GM23338 (cell line): ENCODE measurements at regions not wholly inside any gene's neighbourhood (a gene's known extent, or its start where the extent isn't known, plus 50 kb on each side); places are given as distances from the start of the nearest gene placed in this dataset.

Experiments used
- ATAC-seq: fragments of 200-7000 bp; cut with Tn5 transposase; 3 replicates; pipeline ENCODE4 v1.9.1; 2020
- DNase-seq: peaks from one replicate; pipeline ENCODE4 v3.0.0-alpha.2; 2015; ENCODE audit warnings: low spot score
- H2AFZ ChIP-seq: fragments of 200-600 bp; sonication (generic); 2 replicates; pipeline ENCODE4 v1.8.0; 2016; ENCODE audit warnings: antibody characterized with exemption, mild to moderate bottlenecking, moderate library complexity
- H3F3A ChIP-seq: fragments of 200-600 bp; sonication (generic); replicated peaks from 2 replicates; pipeline ENCODE4 v1.8.0; 2017; ENCODE audit warnings: antibody characterized with exemption, mixed run types, low read depth
- H3K27ac ChIP-seq: fragments of 200-600 bp; sonication (generic); 2 replicates; pipeline ENCODE4 v1.6.1; 2016; ENCODE audit warnings: low read depth
- H3K27me3 ChIP-seq: fragments of 200-600 bp; sonication (generic); 2 replicates; pipeline ENCODE4 v1.8.0; 2016; ENCODE audit warnings: mild to moderate bottlenecking, mixed run types, moderate library complexity; ENCODE audit not compliant: insufficient read depth
- H3K36me3 ChIP-seq: fragments of 200-600 bp; sonication (generic); 2 replicates; pipeline ENCODE4 v1.8.0; 2016; ENCODE audit warnings: mild to moderate bottlenecking; ENCODE audit not compliant: insufficient read depth
- H3K4me1 ChIP-seq: fragments of 200-600 bp; sonication (generic); 2 replicates; pipeline ENCODE4 v1.8.0; 2016; ENCODE audit warnings: mild to moderate bottlenecking, moderate library complexity; ENCODE audit not compliant: insufficient read depth
- H3K4me2 ChIP-seq: fragments of 200-600 bp; sonication (generic); 2 replicates; pipeline ENCODE4 v1.7.1; 2017; ENCODE audit warnings: mixed run types
- H3K4me3 ChIP-seq: fragments of 200-600 bp; sonication (generic); 2 replicates; pipeline ENCODE4 v1.6.1; 2016; ENCODE audit warnings: mixed run types
- H3K79me2 ChIP-seq: fragments of 200-600 bp; sonication (generic); replicated peaks from 2 replicates; pipeline ENCODE4 v1.8.0; 2017; ENCODE audit warnings: mild to moderate bottlenecking; ENCODE audit not compliant: insufficient read depth
- H3K9me2 ChIP-seq: fragments of 200-600 bp; sonication (generic); 2 replicates; pipeline ENCODE4 v1.8.0; 2017; ENCODE audit not compliant: insufficient read depth
- H4K20me1 ChIP-seq: fragments of 200-600 bp; sonication (generic); replicated peaks from 2 replicates; pipeline ENCODE4 v1.8.0; 2017; ENCODE audit warnings: mild to moderate bottlenecking; ENCODE audit not compliant: insufficient read depth
- H3K27ac Mint-ChIP-seq: 2 replicates; pipeline ENCODE4 v1.8.0; 2020; ENCODE audit warnings: inconsistent platforms, mild to moderate bottlenecking, moderate library complexity, mixed read lengths
- H3K27me3 Mint-ChIP-seq: 3 replicates; pipeline ENCODE4 v1.8.0; 2022; ENCODE audit warnings: low read depth, mild to moderate bottlenecking, moderate library complexity, mixed read lengths, inconsistent platforms; ENCODE audit not compliant: insufficient read depth, poor library complexity
- H3K36me3 Mint-ChIP-seq: 3 replicates; pipeline ENCODE4 v1.8.0; 2021; ENCODE audit warnings: low read depth, mild to moderate bottlenecking, inconsistent platforms, moderate library complexity, mixed read lengths
- H3K4me1 Mint-ChIP-seq: 3 replicates; pipeline ENCODE4 v1.8.0; 2020; ENCODE audit warnings: mild to moderate bottlenecking, inconsistent platforms, mixed read lengths
- H3K4me3 Mint-ChIP-seq: 3 replicates; pipeline ENCODE4 v1.8.0; 2021; ENCODE audit warnings: moderate library complexity, mild to moderate bottlenecking, inconsistent platforms, mixed read lengths
- H3K9me3 Mint-ChIP-seq: 3 replicates; pipeline ENCODE4 v1.8.0; 2020; ENCODE audit warnings: moderate library complexity, mild to moderate bottlenecking, inconsistent platforms, mixed read lengths
- CREB1 ChIP-seq: fragments of 250-450 bp; sonication (Bioruptor Pico); IDR thresholded peaks from 2 replicates; pipeline ENCODE4 v1.5.0; 2020; ENCODE audit warnings: low read depth, mild to moderate bottlenecking, moderate library complexity
- EZH2 ChIP-seq: fragments of 200-600 bp; sonication (generic); IDR thresholded peaks from one replicate; pipeline ENCODE4 v1.8.0; 2017; ENCODE audit warnings: antibody characterized with exemption, mild to moderate bottlenecking, low read depth; ENCODE audit not compliant: unreplicated experiment
- JUNB ChIP-seq: IDR thresholded peaks from one replicate; pipeline ENCODE4 v1.6.1; 2016; ENCODE audit warnings: antibody characterized with exemption; ENCODE audit not compliant: unreplicated experiment
- NANOG ChIP-seq: IDR thresholded peaks from 2 replicates; pipeline ENCODE4 v1.6.1; 2016; ENCODE audit warnings: antibody characterized with exemption, borderline replicate concordance
- POLR2AphosphoS5 ChIP-seq: IDR thresholded peaks from 2 replicates; pipeline ENCODE4 v1.6.1; 2016; ENCODE audit warnings: antibody characterized with exemption, low read depth
- STAT1 ChIP-seq: IDR thresholded peaks from one replicate; pipeline ENCODE4 v1.6.1; 2016; ENCODE audit warnings: antibody characterized with exemption; ENCODE audit not compliant: unreplicated experiment
- ZNF114 ChIP-seq: fragments of 250-450 bp; sonication (Bioruptor Pico); IDR thresholded peaks from 2 replicates; pipeline ENCODE4 v1.5.0; 2020; ENCODE audit warnings: mild to moderate bottlenecking, moderate library complexity
- ZNF331 ChIP-seq: fragments of 250-450 bp; sonication (Bioruptor Pico); IDR thresholded peaks from 2 replicates; pipeline ENCODE4 v1.5.0; 2020; ENCODE audit warnings: low read depth, mild to moderate bottlenecking, moderate library complexity
- TF ChIP-seq, protein P1 (sequence below): IDR thresholded peaks from 2 replicates; pipeline ENCODE4 v1.6.1; 2016; ENCODE audit warnings: antibody characterized with exemption
- TF ChIP-seq, protein P2 (sequence below), 2 experiments: fragments of 200-600 bp in 1 of 2; sonication (generic) in 1 of 2; conservative IDR thresholded peaks; 2 replicates each; pipeline versions ENCODE4 v1.5.1 to v1.6.1; 2016 to 2017; ENCODE audit warnings: antibody characterized with exemption in 2 of 2, low read depth in 2 of 2, mild to moderate bottlenecking in 2 of 2, moderate library complexity in 1 of 2
- TF ChIP-seq, protein P3 (sequence below): fragments of 250-450 bp; sonication (Bioruptor Pico); IDR thresholded peaks from 2 replicates; pipeline ENCODE4 v1.5.0; 2020; ENCODE audit warnings: mild to moderate bottlenecking, moderate library complexity

DNA sequence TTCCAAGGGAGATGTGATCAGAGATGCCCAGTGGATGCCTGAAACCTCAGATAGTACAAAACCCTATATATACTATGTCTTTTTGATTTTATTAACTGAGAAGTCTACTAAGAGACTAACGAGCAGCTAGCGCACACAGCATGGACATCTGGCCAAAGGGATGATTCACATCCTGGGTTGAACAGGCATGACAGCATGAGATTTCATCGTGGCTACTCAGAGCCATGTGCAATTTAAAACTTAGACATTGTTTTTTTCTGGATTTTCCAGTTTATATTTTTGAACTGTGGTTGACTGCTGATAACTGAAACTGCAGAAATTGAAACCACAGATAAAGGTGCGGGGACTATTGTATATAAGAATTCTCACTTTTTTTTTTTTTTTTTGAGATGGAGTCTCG is 2252.9 kb upstream of the AGA start (continued):
- TF ChIP-seq STAT1 = no peak

DNA sequence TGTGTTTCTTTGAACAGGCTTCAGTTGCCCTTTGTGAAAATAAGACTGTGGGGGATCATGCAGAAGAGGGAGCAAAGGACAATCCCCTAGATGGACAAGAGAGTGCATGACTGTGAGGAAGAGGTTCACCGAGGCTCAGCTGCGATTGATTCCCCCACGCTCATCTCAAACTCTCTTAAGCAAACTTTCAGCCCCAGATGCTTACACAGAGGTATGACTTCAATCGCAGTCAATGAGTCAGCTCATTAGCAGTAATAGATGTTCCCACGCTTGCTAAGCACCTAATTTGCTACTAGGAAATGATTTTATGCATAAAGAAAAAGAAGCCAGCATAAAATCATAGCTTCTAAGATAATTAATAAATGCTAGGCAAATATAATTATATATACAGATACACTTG is 2256.1 kb upstream of the AGA start:
- Histone ChIP-seq H3K4me1 (no peaks in the 10 kb centered on the region), H3K4me3 (no peak overlapping the region), H3K27ac (no peak overlapping the region), H2AFZ (peak overlapping the region; percentile 40; the same call in 1 of the 2 replicates), H3K9me2 (no peaks in the 10 kb centered on the region), H3K36me3 (no peaks in the 10 kb centered on the region), H3F3A (no peaks in the 10 kb centered on the region), H3K79me2 (no peaks in the 10 kb centered on the region), H4K20me1 (no peaks in the 10 kb centered on the region), H3K4me2 (no peak overlapping the region), H3K27me3 (no peaks in the 10 kb centered on the region)
- TF ChIP-seq JUNB = no peak
- TF ChIP-seq, protein P1, sequence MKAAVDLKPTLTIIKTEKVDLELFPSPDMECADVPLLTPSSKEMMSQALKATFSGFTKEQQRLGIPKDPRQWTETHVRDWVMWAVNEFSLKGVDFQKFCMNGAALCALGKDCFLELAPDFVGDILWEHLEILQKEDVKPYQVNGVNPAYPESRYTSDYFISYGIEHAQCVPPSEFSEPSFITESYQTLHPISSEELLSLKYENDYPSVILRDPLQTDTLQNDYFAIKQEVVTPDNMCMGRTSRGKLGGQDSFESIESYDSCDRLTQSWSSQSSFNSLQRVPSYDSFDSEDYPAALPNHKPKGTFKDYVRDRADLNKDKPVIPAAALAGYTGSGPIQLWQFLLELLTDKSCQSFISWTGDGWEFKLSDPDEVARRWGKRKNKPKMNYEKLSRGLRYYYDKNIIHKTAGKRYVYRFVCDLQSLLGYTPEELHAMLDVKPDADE = no peak
- TF ChIP-seq EZH2 = no peak
- no peak for TF ChIP-seq CREB1 (CRISPR knock-in tag)
- no peak for TF ChIP-seq ZNF331 (CRISPR knock-in tag)
- TF ChIP-seq POLR2AphosphoS5 = no peak
- no peak for TF ChIP-seq NANOG
- Mint-ChIP-seq H3K27me3 (no peaks in the 10 kb centered on the region), H3K36me3 (no peaks in the 10 kb centered on the region), H3K9me3 (no peaks in the 10 kb centered on the region), H3K4me1 (peaks cover 3% of the 10 kb centered on the region; the same call in 1 of the 3 replicates), H3K27ac (peak overlapping the region; percentile 74; the same call in 1 of the 2 replicates), H3K4me3 (no peak overlapping the region)
- ATAC-seq = no peak
- DNase-seq = no peak

DNA sequence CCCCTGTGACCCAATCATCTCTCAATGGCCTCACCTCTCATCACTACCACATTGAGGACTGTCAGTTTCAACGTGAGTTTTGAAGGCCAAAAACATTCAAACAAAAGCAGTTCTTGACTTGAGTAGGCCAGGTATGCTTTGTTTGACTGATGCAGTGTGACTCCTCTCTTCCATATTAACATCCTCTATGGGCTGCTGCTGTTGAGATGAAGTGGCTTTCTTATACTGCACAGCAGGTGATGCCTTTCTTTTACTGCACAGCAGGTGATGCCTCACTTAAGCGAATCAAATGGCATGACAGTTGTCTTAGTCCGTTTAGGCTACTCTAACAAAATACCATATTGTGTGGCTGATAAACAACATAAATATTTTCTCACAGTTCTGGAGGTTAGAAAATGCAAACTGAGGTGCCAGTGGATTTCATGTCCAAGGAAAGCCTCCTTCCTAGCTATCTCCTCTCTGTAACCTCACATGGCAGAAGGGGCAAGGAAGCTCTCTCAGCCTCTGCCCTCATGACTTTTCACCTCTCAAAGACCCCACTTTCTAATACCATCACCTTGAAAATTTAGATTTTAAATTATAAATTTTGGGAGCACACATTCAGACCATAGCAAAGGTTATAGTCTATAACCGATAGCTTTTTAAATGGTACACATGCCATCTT is 2267.9 kb upstream of the AGA start:
- DNase-seq = peak; percentile 57
- Histone ChIP-seq H3K9me2 (no peaks in the 10 kb centered on the region), H3F3A (no peaks in the 10 kb centered on the region)

More for the DNA sequence above, 2267.9 kb upstream of the AGA start:
- no peak overlapping the region for H3K4me2 ChIP-seq
- no peaks in the 10 kb centered on the region for H3K36me3 ChIP-seq
- H3K79me2 ChIP-seq = no peaks in the 10 kb centered on the region
- no peak; the same call in 1 of the 2 replicates for TF ChIP-seq NANOG
- TF ChIP-seq, protein P2, sequence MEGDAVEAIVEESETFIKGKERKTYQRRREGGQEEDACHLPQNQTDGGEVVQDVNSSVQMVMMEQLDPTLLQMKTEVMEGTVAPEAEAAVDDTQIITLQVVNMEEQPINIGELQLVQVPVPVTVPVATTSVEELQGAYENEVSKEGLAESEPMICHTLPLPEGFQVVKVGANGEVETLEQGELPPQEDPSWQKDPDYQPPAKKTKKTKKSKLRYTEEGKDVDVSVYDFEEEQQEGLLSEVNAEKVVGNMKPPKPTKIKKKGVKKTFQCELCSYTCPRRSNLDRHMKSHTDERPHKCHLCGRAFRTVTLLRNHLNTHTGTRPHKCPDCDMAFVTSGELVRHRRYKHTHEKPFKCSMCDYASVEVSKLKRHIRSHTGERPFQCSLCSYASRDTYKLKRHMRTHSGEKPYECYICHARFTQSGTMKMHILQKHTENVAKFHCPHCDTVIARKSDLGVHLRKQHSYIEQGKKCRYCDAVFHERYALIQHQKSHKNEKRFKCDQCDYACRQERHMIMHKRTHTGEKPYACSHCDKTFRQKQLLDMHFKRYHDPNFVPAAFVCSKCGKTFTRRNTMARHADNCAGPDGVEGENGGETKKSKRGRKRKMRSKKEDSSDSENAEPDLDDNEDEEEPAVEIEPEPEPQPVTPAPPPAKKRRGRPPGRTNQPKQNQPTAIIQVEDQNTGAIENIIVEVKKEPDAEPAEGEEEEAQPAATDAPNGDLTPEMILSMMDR (conservative IDR thresholded peaks at IDR 0.05; ENCODE audit: low read depth in 2 of 2) = no peak
- TF ChIP-seq, protein P3, sequence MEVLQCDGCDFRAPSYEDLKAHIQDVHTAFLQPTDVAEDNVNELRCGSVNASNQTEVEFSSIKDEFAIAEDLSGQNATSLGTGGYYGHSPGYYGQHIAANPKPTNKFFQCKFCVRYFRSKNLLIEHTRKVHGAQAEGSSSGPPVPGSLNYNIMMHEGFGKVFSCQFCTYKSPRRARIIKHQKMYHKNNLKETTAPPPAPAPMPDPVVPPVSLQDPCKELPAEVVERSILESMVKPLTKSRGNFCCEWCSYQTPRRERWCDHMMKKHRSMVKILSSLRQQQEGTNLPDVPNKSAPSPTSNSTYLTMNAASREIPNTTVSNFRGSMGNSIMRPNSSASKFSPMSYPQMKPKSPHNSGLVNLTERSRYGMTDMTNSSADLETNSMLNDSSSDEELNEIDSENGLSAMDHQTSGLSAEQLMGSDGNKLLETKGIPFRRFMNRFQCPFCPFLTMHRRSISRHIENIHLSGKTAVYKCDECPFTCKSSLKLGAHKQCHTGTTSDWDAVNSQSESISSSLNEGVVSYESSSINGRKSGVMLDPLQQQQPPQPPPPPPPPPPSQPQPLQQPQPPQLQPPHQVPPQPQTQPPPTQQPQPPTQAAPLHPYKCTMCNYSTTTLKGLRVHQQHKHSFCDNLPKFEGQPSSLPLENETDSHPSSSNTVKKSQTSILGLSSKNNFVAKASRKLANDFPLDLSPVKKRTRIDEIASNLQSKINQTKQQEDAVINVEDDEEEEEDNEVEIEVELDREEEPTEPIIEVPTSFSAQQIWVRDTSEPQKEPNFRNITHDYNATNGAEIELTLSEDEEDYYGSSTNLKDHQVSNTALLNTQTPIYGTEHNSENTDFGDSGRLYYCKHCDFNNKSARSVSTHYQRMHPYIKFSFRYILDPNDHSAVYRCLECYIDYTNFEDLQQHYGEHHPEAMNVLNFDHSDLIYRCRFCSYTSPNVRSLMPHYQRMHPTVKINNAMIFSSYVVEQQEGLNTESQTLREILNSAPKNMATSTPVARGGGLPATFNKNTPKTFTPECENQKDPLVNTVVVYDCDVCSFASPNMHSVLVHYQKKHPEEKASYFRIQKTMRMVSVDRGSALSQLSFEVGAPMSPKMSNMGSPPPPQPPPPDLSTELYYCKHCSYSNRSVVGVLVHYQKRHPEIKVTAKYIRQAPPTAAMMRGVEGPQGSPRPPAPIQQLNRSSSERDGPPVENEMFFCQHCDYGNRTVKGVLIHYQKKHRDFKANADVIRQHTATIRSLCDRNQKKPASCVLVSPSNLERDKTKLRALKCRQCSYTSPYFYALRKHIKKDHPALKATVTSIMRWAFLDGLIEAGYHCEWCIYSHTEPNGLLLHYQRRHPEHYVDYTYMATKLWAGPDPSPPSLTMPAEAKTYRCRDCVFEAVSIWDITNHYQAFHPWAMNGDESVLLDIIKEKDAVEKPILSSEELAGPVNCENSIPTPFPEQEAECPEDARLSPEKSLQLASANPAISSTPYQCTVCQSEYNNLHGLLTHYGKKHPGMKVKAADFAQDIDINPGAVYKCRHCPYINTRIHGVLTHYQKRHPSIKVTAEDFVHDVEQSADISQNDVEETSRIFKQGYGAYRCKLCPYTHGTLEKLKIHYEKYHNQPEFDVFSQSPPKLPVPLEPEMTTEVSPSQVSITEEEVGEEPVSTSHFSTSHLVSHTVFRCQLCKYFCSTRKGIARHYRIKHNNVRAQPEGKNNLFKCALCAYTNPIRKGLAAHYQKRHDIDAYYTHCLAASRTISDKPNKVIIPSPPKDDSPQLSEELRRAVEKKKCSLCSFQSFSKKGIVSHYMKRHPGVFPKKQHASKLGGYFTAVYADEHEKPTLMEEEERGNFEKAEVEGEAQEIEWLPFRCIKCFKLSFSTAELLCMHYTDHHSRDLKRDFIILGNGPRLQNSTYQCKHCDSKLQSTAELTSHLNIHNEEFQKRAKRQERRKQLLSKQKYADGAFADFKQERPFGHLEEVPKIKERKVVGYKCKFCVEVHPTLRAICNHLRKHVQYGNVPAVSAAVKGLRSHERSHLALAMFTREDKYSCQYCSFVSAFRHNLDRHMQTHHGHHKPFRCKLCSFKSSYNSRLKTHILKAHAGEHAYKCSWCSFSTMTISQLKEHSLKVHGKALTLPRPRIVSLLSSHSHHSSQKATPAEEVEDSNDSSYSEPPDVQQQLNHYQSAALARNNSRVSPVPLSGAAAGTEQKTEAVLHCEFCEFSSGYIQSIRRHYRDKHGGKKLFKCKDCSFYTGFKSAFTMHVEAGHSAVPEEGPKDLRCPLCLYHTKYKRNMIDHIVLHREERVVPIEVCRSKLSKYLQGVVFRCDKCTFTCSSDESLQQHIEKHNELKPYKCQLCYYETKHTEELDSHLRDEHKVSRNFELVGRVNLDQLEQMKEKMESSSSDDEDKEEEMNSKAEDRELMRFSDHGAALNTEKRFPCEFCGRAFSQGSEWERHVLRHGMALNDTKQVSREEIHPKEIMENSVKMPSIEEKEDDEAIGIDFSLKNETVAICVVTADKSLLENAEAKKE (CRISPR knock-in tag) = peak; percentile 93
- peak; percentile 85; the same call in 1 of the 2 replicates for TF ChIP-seq ZNF114 (CRISPR knock-in tag)
- peak; percentile 99 for ATAC-seq
- Mint-ChIP-seq H3K4me1 (peaks cover 6% of the 10 kb centered on the region), H3K9me3 (peaks cover 11% of the 10 kb centered on the region; the same call in 2 of the 3 replicates), H3K27ac (no peak overlapping the region), H3K4me3 (no peak overlapping the region), H3K36me3 (0 out of 3 replicates have a peak, but pooled peaks cover 3% of the 10 kb centered on the region), H3K27me3 (no peaks in the 10 kb centered on the region)
- H2AFZ ChIP-seq = no peak overlapping the region
- H4K20me1 ChIP-seq = no peaks in the 10 kb centered on the region
- H3K4me1 ChIP-seq = no peaks in the 10 kb centered on the region
- no peak overlapping the region for H3K27ac ChIP-seq
- H3K27me3 ChIP-seq = no peaks in the 10 kb centered on the region
- H3K4me3 ChIP-seq = no peak overlapping the region
